Tibial nerve (tissue), 4 donors: ENCODE measurements at regions not wholly inside any gene's neighbourhood (a gene's known extent, or its start where the extent isn't known, plus 50 kb on each side); places are given as distances from the start of the nearest gene placed in this dataset.
"Not testable (repeated sequence)": the region's sequence is repeated elsewhere in the genome, so short reads cannot be mapped to it uniquely, and the experiment has no call there.

Experiments used
- DNase-seq, 2 donors: peaks; one replicate each; pipeline ENCODE4 v3.0.0-alpha.2; 2019; ENCODE audit warnings: low spot score in 2 of 2
- H3K27ac ChIP-seq, 4 donors: fragments of 200-600 bp; sonication (generic) in 3 of 4; one replicate each; pipeline ENCODE4 v1.5.1; 2017 to 2019; ENCODE audit warnings: mild to moderate bottlenecking in 1 of 4
- H3K27me3 ChIP-seq, 2 donors: fragments of 200-600 bp; sonication (generic) in 1 of 2; one replicate each; pipeline versions ENCODE4 v1.5.1 to v1.6.0; 2017 to 2019
- H3K36me3 ChIP-seq, 3 donors: fragments of 200-600 bp; sonication (generic); one replicate each; pipeline ENCODE4 v1.5.1; 2018 to 2019
- H3K4me1 ChIP-seq, 4 donors: fragments of 200-600 bp; sonication (generic) in 3 of 4; one replicate each; pipeline ENCODE4 v1.5.1; 2017 to 2019
- H3K4me3 ChIP-seq, 4 donors: fragments of 200-600 bp; sonication (generic) in 3 of 4; one replicate each; pipeline ENCODE4 v1.5.1; 2017 to 2019; ENCODE audit warnings: mild to moderate bottlenecking in 1 of 4, moderate library complexity in 1 of 4
- H3K9me3 ChIP-seq, 4 donors: fragments of 200-600 bp; sonication (generic) in 3 of 4; one replicate each; pipeline ENCODE4 v1.5.1; 2017 to 2019
- EP300 ChIP-seq, 2 donors: sonication (generic); formaldehyde crosslinking; IDR thresholded peaks; one replicate each; pipeline ENCODE4 v1.6.1; 2017; ENCODE audit warnings: antibody characterized with exemption in 2 of 2, mild to moderate bottlenecking in 1 of 2
- POLR2A ChIP-seq, 2 donors: fragments of 450-650 bp; IDR thresholded peaks; one replicate each; pipeline ENCODE4 v1.6.1; 2017; ENCODE audit warnings: antibody characterized with exemption in 2 of 2, mild to moderate bottlenecking in 2 of 2, moderate library complexity in 2 of 2
- WGBS, 2 donors: methylation state at CpG; one replicate each; pipeline ENCODE4 v1.1.5; 2018; 5-methylcytosine and 5-hydroxymethylcytosine counted together
- TF ChIP-seq, protein P1 (sequence below), 5 experiments: fragments of 200-600 bp in 3 of 5; fragments of 450-650 bp in 2 of 5; sonication (generic) in 3 of 5; IDR thresholded peaks; one replicate each; pipeline ENCODE4 v1.5.1; 2016 to 2019; ENCODE audit warnings: antibody characterized with exemption in 5 of 5, mild to moderate bottlenecking in 3 of 5, moderate library complexity in 2 of 5

DNA sequence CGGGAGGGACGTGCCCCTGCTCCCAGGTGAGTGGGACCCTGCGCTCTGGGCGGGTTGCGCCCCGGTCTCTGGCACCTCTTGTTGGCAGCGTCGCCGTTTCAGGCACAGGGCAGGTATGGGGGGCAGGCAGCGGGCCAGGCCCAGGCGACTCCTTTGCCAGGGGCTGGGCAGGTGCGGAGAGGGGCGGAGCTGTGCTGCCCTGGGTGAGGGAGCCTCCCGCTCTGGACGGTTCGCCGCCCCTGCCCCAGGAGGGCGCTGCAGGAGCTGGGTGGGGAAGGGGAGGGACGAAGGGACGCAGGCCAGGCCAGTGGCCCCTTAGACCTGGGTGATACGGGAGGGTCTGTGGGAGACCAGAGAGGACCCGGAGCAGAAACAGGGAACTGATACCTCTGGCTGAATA, 663.9 kb upstream of the DEFB115 start:
- no peak for DNase-seq
- H3K36me3 ChIP-seq, result no peaks in the 10 kb centered on the region
- peaks cover 0 to 4% (median 0%) of the 10 kb centered on the region in 4 donors for H3K9me3 ChIP-seq
- H3K27me3 ChIP-seq, result no peaks in the 10 kb centered on the region
- H3K27ac ChIP-seq, result no peak overlapping the region
- TF ChIP-seq EP300 (IDR thresholded peaks at IDR 0.05), result no peak
- TF ChIP-seq POLR2A (IDR thresholded peaks at IDR 0.05), result no peak
- TF ChIP-seq, protein P1, sequence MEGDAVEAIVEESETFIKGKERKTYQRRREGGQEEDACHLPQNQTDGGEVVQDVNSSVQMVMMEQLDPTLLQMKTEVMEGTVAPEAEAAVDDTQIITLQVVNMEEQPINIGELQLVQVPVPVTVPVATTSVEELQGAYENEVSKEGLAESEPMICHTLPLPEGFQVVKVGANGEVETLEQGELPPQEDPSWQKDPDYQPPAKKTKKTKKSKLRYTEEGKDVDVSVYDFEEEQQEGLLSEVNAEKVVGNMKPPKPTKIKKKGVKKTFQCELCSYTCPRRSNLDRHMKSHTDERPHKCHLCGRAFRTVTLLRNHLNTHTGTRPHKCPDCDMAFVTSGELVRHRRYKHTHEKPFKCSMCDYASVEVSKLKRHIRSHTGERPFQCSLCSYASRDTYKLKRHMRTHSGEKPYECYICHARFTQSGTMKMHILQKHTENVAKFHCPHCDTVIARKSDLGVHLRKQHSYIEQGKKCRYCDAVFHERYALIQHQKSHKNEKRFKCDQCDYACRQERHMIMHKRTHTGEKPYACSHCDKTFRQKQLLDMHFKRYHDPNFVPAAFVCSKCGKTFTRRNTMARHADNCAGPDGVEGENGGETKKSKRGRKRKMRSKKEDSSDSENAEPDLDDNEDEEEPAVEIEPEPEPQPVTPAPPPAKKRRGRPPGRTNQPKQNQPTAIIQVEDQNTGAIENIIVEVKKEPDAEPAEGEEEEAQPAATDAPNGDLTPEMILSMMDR (IDR thresholded peaks at IDR 0.05), result no peak
- H3K4me1 ChIP-seq, result no peaks in the 10 kb centered on the region
- H3K4me3 ChIP-seq, result no peak overlapping the region
- 74 to 78% methylated on average over 22 of the region's 22 CpGs for WGBS, 2 donors

DNA sequence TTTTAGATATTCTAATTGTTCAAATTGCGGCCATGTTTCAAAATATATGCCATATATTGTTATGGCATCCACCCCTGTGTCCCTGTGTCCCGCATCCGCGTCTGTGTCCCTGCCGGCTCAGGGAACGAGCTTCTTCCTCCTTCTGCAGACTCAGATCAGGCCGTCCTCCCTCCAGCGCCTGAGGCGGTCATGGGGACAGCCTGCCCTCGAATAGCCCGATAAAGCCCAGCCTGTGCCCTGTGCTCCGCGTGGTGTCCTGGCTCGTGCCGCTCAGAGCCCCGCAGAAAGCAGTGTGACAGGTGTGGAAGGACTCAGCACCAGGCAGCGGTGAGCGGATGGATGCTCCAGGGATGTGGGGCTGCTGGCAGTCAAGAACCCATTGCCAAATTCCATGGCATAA, 663.4 kb upstream of the DEFB115 start:
- Histone ChIP-seq H3K4me1 (no peaks in the 10 kb centered on the region), H3K36me3 (no peaks in the 10 kb centered on the region), H3K27me3 (no peaks in the 10 kb centered on the region), H3K27ac (no peak overlapping the region), H3K4me3 (no peak overlapping the region), H3K9me3 (peaks cover 0 to 4% (median 0%) of the 10 kb centered on the region in 4 donors)
- TF ChIP-seq EP300 (IDR thresholded peaks at IDR 0.05), result no peak
- no peak for TF ChIP-seq POLR2A (IDR thresholded peaks at IDR 0.05)
- TF ChIP-seq, protein P1 (IDR thresholded peaks at IDR 0.05), result no peak
- 88 to 92% methylated on average over 18 of the region's 18 CpGs for WGBS, 2 donors
- no peak for DNase-seq

- TF ChIP-seq EP300 (IDR thresholded peaks at IDR 0.05) (no peak), POLR2A (IDR thresholded peaks at IDR 0.05) (no peak)
- TF ChIP-seq, protein P1 (IDR thresholded peaks at IDR 0.05), result no peak
- Histone ChIP-seq H3K4me1 (no peaks in the 10 kb centered on the region), H3K36me3 (no peaks in the 10 kb centered on the region), H3K27me3 (no peaks in the 10 kb centered on the region), H3K4me3 (no peak overlapping the region), H3K9me3 (peaks cover 0 to 4% (median 0%) of the 10 kb centered on the region in 4 donors), H3K27ac (no peak overlapping the region)
- no peak for DNase-seq
- 78 to 84% methylated on average over 3 of the region's 3 CpGs for WGBS, 2 donors
Measured at GRCh38 chr20:30595698-30596097, 661.8 kb upstream of the DEFB115 start.

- not testable (repeated sequence) for H3K27ac ChIP-seq, H3K9me3 ChIP-seq, H3K27me3 ChIP-seq, H3K4me1 ChIP-seq, H3K4me3 ChIP-seq, H3K36me3 ChIP-seq, DNase-seq
- WGBS, 2 donors, result 40 to 50% methylated on average over 1 to 2 of the region's 2 CpGs
Measured at GRCh38 chr20:30597429-30597828, 660.0 kb upstream of the DEFB115 start.

- Histone ChIP-seq H3K36me3 (no peaks in the 10 kb centered on the region), H3K27ac (no peak overlapping the region), H3K27me3 (no peaks in the 10 kb centered on the region), H3K4me1 (no peaks in the 10 kb centered on the region), H3K9me3 (no peaks in the 10 kb centered on the region), H3K4me3 (no peak overlapping the region)
- TF ChIP-seq, protein P1 (IDR thresholded peaks at IDR 0.05), result no peak
- TF ChIP-seq EP300 (IDR thresholded peaks at IDR 0.05), result no peak
- TF ChIP-seq POLR2A (IDR thresholded peaks at IDR 0.05), result no peak
- 84 to 85% methylated on average over 4 to 5 of the region's 5 CpGs for WGBS, 2 donors
- no peak for DNase-seq
Measured at GRCh38 chr20:30598460-30599230, 658.8 kb upstream of the DEFB115 start.
